ENCODE measurements at regions not wholly inside any gene's neighbourhood (a gene's known extent, or its start where the extent isn't known, plus 50 kb on each side); places are given as distances from the start of the nearest gene placed in this dataset.

GRCh38 chr7:96638669-96639068, 71.0 kb downstream of the SEM1 start:
- TF ChIP-seq, protein P1, sequence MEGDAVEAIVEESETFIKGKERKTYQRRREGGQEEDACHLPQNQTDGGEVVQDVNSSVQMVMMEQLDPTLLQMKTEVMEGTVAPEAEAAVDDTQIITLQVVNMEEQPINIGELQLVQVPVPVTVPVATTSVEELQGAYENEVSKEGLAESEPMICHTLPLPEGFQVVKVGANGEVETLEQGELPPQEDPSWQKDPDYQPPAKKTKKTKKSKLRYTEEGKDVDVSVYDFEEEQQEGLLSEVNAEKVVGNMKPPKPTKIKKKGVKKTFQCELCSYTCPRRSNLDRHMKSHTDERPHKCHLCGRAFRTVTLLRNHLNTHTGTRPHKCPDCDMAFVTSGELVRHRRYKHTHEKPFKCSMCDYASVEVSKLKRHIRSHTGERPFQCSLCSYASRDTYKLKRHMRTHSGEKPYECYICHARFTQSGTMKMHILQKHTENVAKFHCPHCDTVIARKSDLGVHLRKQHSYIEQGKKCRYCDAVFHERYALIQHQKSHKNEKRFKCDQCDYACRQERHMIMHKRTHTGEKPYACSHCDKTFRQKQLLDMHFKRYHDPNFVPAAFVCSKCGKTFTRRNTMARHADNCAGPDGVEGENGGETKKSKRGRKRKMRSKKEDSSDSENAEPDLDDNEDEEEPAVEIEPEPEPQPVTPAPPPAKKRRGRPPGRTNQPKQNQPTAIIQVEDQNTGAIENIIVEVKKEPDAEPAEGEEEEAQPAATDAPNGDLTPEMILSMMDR (IDR thresholded peaks at IDR 0.05): no peak
- TF ChIP-seq POLR2A (IDR thresholded peaks at IDR 0.05; ENCODE audit: low read depth): no peak
